T-cell (primary cell): ENCODE measurements at regions not wholly inside any gene's neighbourhood (a gene's known extent, or its start where the extent isn't known, plus 50 kb on each side); places are given as distances from the start of the nearest gene placed in this dataset.

Experiments used
- ATAC-seq, 4 experiments: fragments of 200-7000 bp in 3 of 4; fragments of 150-1000 bp in 1 of 4; cut with Tn5 transposase; replicated peaks in 1 of 4; 1 replicate in 3 of 4; 2 replicates in 1 of 4; pipeline ENCODE4 v1.10.0; 2021; ENCODE audit warnings: moderate library complexity in 3 of 4, mild to moderate bottlenecking in 2 of 4, moderate number of reproducible peaks in 1 of 4
- CTCF ChIA-PET, 2 donors: fragments of 300-600 bp; sonication (Branson Sonifier 250); formaldehyde crosslinking; loops; one replicate each; lab custom pipeline; 2022; ENCODE audit warnings: antibody characterized with exemption in 2 of 2; lab: Charles Lee
- POLR2A ChIA-PET, 2 donors: fragments of 300-600 bp; sonication (Branson Sonifier 250); formaldehyde crosslinking; loops; one replicate each; lab custom pipeline; 2022; ENCODE audit warnings: antibody characterized with exemption in 2 of 2; lab: Charles Lee
- DNase-seq, 35 experiments: peaks; one replicate each; pipeline versions ENCODE4 v3.0.0 to v3.0.0-alpha.2; 2013 to 2023
- H3K27ac ChIP-seq: one replicate; pipeline ENCODE4 v1.5.1; 2013; ENCODE audit warnings: low read length
- H3K27me3 ChIP-seq, 2 experiments: replicated peaks in 1 of 2; 1 replicate in 1 of 2; 2 replicates in 1 of 2; pipeline versions ENCODE4 v1.6.1 to v1.7.0; 2013; ENCODE audit warnings: low read length in 1 of 2, mixed read lengths in 1 of 2; ENCODE audit not compliant: control insufficient read depth in 2 of 2, insufficient read depth in 2 of 2; ENCODE audit errors: extremely low read depth in 1 of 2
- H3K36me3 ChIP-seq, 2 donors: 1 replicate in 1 of 2; 2 replicates in 1 of 2; pipeline versions ENCODE4 v1.6.1 to v1.7.0; 2013; ENCODE audit warnings: low read length in 1 of 2; ENCODE audit not compliant: control insufficient read depth in 2 of 2, insufficient read depth in 1 of 2; ENCODE audit errors: extremely low read depth in 1 of 2
- H3K4me1 ChIP-seq, 2 experiments: 1 replicate in 1 of 2; 2 replicates in 1 of 2; pipeline versions ENCODE4 v1.6.1 to v1.7.0; 2013; ENCODE audit warnings: low read length in 2 of 2, mixed read lengths in 1 of 2; ENCODE audit not compliant: insufficient read depth in 2 of 2, control insufficient read depth in 1 of 2; ENCODE audit errors: extremely low read depth in 1 of 2
- H3K4me3 ChIP-seq, 2 donors: 1 replicate in 1 of 2; 2 replicates in 1 of 2; pipeline versions ENCODE4 v1.5.1 to v1.7.0; 2013; ENCODE audit warnings: mild to moderate bottlenecking in 2 of 2, low read length in 1 of 2, moderate library complexity in 1 of 2; ENCODE audit not compliant: control insufficient read depth in 1 of 2; ENCODE audit errors: extremely low read depth in 1 of 2
- H3K9me3 ChIP-seq: 2 replicates; pipeline ENCODE4 v1.7.0; 2013
- H3K27ac Mint-ChIP-seq, 2 donors: one replicate each; pipeline ENCODE4 v1.8.0; 2020 to 2021; ENCODE audit warnings: mild to moderate bottlenecking in 2 of 2, mixed read lengths in 2 of 2
- H3K27me3 Mint-ChIP-seq, 2 donors: one replicate each; pipeline ENCODE4 v1.8.0; 2021 to 2022; ENCODE audit warnings: mixed read lengths in 2 of 2
- H3K36me3 Mint-ChIP-seq: one replicate; pipeline ENCODE4 v1.8.0; 2021; ENCODE audit warnings: mixed read lengths
- H3K4me1 Mint-ChIP-seq, 3 donors: one replicate each; pipeline ENCODE4 v1.8.0; 2020 to 2022; ENCODE audit warnings: mixed read lengths in 3 of 3, mild to moderate bottlenecking in 1 of 3
- H3K4me3 Mint-ChIP-seq, 3 donors: one replicate each; pipeline ENCODE4 v1.8.0; 2020 to 2022; ENCODE audit warnings: mild to moderate bottlenecking in 3 of 3, mixed read lengths in 3 of 3, moderate library complexity in 3 of 3
- H3K9me3 Mint-ChIP-seq, 3 donors: one replicate each; pipeline ENCODE4 v1.8.0; 2020 to 2022; ENCODE audit warnings: mixed read lengths in 3 of 3
- whole genome bisulfite sequencing: methylation state at CpG from one replicate; pipeline ENCODE4 v1.1.5; 2013; ENCODE audit warnings: missing lambda C conversion rate; ENCODE audit not compliant: insufficient coverage; 5-methylcytosine and 5-hydroxymethylcytosine counted together

GRCh38 chr1:213675043-213675442 lies 312.7 kb upstream of the PROX1 start:
- ChIA-PET CTCF (interaction anchor here in 1 of 2 donors (0.6 kb wide), 1 partner anchor 757 kb away, joined by 6 read pairs; no protein-coding TSS in a partner anchor), POLR2A (no interaction called here)
- no peaks in the 10 kb centered on the region for H3K36me3 ChIP-seq
- no peak overlapping the region for H3K27ac ChIP-seq
- no peak overlapping the region for H3K4me3 ChIP-seq
- ATAC-seq, result no peak
- no peak overlapping the region for H3K4me3 Mint-ChIP-seq
- peaks cover 0 to 5% (median 4%) of the 10 kb centered on the region in 3 donors for H3K9me3 Mint-ChIP-seq
- DNase-seq, result no peak
- peaks cover 0 to 8% of the 10 kb centered on the region in 2 experiments for H3K4me1 ChIP-seq
- H3K27me3 ChIP-seq, result no peaks in the 10 kb centered on the region
- no peaks in the 10 kb centered on the region for H3K27me3 Mint-ChIP-seq
- peaks cover 10 to 17% (median 16%) of the 10 kb centered on the region in 3 donors for H3K4me1 Mint-ChIP-seq
- no peaks in the 10 kb centered on the region for H3K9me3 ChIP-seq
- no peaks in the 10 kb centered on the region for H3K36me3 Mint-ChIP-seq
- no CpG with 5 or more reads among the region's 1 CpG for WGBS
- H3K27ac Mint-ChIP-seq, result no peak overlapping the region

- no peak overlapping the region for H3K27ac ChIP-seq
- Mint-ChIP-seq H3K4me3 (no peak overlapping the region), H3K9me3 (peaks cover 0 to 5% (median 4%) of the 10 kb centered on the region in 3 donors), H3K36me3 (no peaks in the 10 kb centered on the region), H3K27me3 (peaks cover 0 to 3% of the 10 kb centered on the region in 2 donors), H3K27ac (no peak overlapping the region), H3K4me1 (peaks cover 0 to 5% (median 3%) of the 10 kb centered on the region in 3 donors)
- POLR2A ChIA-PET, result no interaction called here
- CTCF ChIA-PET, result no interaction called here
- DNase-seq (no peak), ATAC-seq (no peak)
- WGBS, result 75% methylated on average over 2 of the region's 2 CpGs
- no peak overlapping the region for H3K4me3 ChIP-seq
- no peaks in the 10 kb centered on the region for H3K9me3 ChIP-seq
- peaks cover 0 to 3% of the 10 kb centered on the region in 2 experiments for H3K27me3 ChIP-seq
- no peaks in the 10 kb centered on the region for H3K4me1 ChIP-seq
- no peaks in the 10 kb centered on the region for H3K36me3 ChIP-seq
Observed at GRCh38 chr1:213676736-213677135, 311.0 kb upstream of the PROX1 start.

- no peaks in the 10 kb centered on the region for H3K4me1 ChIP-seq
- Mint-ChIP-seq H3K4me1 (no peaks in the 10 kb centered on the region), H3K27me3 (peaks cover 0 to 8% of the 10 kb centered on the region in 2 donors), H3K27ac (no peak overlapping the region), H3K36me3 (no peaks in the 10 kb centered on the region), H3K4me3 (no peak overlapping the region), H3K9me3 (peaks cover 0 to 5% (median 0%) of the 10 kb centered on the region in 3 donors)
- DNase-seq, result no peak
- POLR2A ChIA-PET, result no interaction called here
- CTCF ChIA-PET, result no interaction called here
- H3K27ac ChIP-seq, result no peak overlapping the region
- no peak overlapping the region for H3K4me3 ChIP-seq
- no peaks in the 10 kb centered on the region for H3K9me3 ChIP-seq
- H3K27me3 ChIP-seq, result peaks cover 0 to 4% of the 10 kb centered on the region in 2 experiments
- no peak for ATAC-seq
- no peaks in the 10 kb centered on the region for H3K36me3 ChIP-seq
Observed at GRCh38 chr1:213678348-213678747, 309.4 kb upstream of the PROX1 start.

- ATAC-seq, result no peak
- Histone ChIP-seq H3K36me3 (no peaks in the 10 kb centered on the region), H3K9me3 (no peaks in the 10 kb centered on the region), H3K4me1 (no peaks in the 10 kb centered on the region), H3K27ac (no peak overlapping the region), H3K27me3 (peaks cover 0 to 8% of the 10 kb centered on the region in 2 experiments), H3K4me3 (no peak overlapping the region)
- CTCF ChIA-PET, result no interaction called here
- H3K9me3 Mint-ChIP-seq, result peaks cover 0 to 5% (median 0%) of the 10 kb centered on the region in 3 donors
- no peaks in the 10 kb centered on the region for H3K36me3 Mint-ChIP-seq
- WGBS, result 90% methylated on average over 3 of the region's 3 CpGs
- peaks cover 0 to 8% of the 10 kb centered on the region in 2 donors for H3K27me3 Mint-ChIP-seq
- no peak for DNase-seq
- POLR2A ChIA-PET, result no interaction called here
- H3K4me3 Mint-ChIP-seq, result no peak overlapping the region
- no peaks in the 10 kb centered on the region for H3K4me1 Mint-ChIP-seq
- no peak overlapping the region for H3K27ac Mint-ChIP-seq
Observed at GRCh38 chr1:213678753-213679152, 309.0 kb upstream of the PROX1 start.

DNA sequence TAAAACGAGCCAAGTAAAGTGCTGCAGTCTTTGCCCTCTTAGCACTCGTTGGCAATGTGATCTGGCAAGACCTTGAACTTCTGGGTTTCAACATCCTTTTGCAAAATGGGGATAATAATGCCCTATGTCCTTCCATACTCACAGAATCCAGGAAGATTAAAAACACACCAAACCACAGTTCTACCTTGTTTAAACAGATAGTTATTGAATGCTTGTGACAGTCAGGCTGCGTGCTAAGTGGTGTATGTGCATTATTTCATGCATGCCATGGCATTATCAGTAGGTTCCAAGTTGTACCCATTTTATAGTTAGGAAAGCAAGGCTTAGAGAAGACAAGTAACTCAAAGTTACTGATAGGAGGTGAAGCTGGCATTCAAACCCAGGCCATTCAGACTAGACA lies 308.6 kb upstream of the PROX1 start:
- 52% methylated on average over 3 of the region's 3 CpGs for WGBS

GRCh38 chr1:213680677-213681325 lies 307.0 kb upstream of the PROX1 start:
- Mint-ChIP-seq H3K27me3 (peaks cover 0 to 8% of the 10 kb centered on the region in 2 donors), H3K4me1 (no peaks in the 10 kb centered on the region), H3K36me3 (no peaks in the 10 kb centered on the region), H3K9me3 (no peaks in the 10 kb centered on the region), H3K4me3 (no peak overlapping the region), H3K27ac (no peak overlapping the region)
- no peaks in the 10 kb centered on the region for H3K9me3 ChIP-seq
- H3K4me3 ChIP-seq, result no peak overlapping the region
- no peaks in the 10 kb centered on the region for H3K4me1 ChIP-seq
- H3K27me3 ChIP-seq, result peaks cover 0 to 8% of the 10 kb centered on the region in 2 experiments
- 81% methylated on average over 5 of the region's 8 CpGs for WGBS
- ChIA-PET POLR2A (no interaction called here), CTCF (no interaction called here)
- DNase-seq (no peak), ATAC-seq (no peak)
- H3K36me3 ChIP-seq, result no peaks in the 10 kb centered on the region
- H3K27ac ChIP-seq, result no peak overlapping the region

More for the DNA sequence above, 308.6 kb upstream of the PROX1 start:
- Histone ChIP-seq H3K4me1 (no peaks in the 10 kb centered on the region), H3K36me3 (no peaks in the 10 kb centered on the region), H3K4me3 (no peak overlapping the region), H3K27me3 (peaks cover 0 to 8% of the 10 kb centered on the region in 2 experiments), H3K27ac (no peak overlapping the region), H3K9me3 (no peaks in the 10 kb centered on the region)
- no peak for DNase-seq
- H3K36me3 Mint-ChIP-seq, result no peaks in the 10 kb centered on the region
- ChIA-PET CTCF (no interaction called here), POLR2A (no interaction called here)
- H3K9me3 Mint-ChIP-seq, result peaks cover 0 to 5% (median 0%) of the 10 kb centered on the region in 3 donors
- ATAC-seq, result no peak
- peaks cover 0 to 8% of the 10 kb centered on the region in 2 donors for H3K27me3 Mint-ChIP-seq
- H3K27ac Mint-ChIP-seq, result no peak overlapping the region
- H3K4me3 Mint-ChIP-seq, result no peak overlapping the region
- H3K4me1 Mint-ChIP-seq, result no peaks in the 10 kb centered on the region
